ENCODE measurements at regions not wholly inside any gene's neighbourhood (a gene's known extent, or its start where the extent isn't known, plus 50 kb on each side); places are given as distances from the start of the nearest gene placed in this dataset.

- TF ChIP-seq TAF1 (IDR thresholded peaks at IDR 0.05; ENCODE audit: low read depth, low read length) (no peak), POLR2AphosphoS5 (IDR thresholded peaks at IDR 0.05; ENCODE audit: low read depth, low read length) (no peak), POLR2A (IDR thresholded peaks at IDR 0.05; ENCODE audit: low read depth, low read length) (no peak), SPI1 (IDR thresholded peaks at IDR 0.05; ENCODE audit: low read depth, low read length) (no peak)
These were observed 213.4 kb upstream of the NANOGP8 start for GRCh38 chr15:35298509-35298908.
